GM18873 (cell line): ENCODE measurements at regions not wholly inside any gene's neighbourhood (a gene's known extent, or its start where the extent isn't known, plus 50 kb on each side); places are given as distances from the start of the nearest gene placed in this dataset.

ENCODE experiments used
- ATAC-seq: cut with Tn5 transposase; IDR thresholded peaks from one replicate; pipeline ENCODE4 v1.9.1; 2021; ENCODE audit warnings: mild to moderate bottlenecking, moderate library complexity, moderate number of reproducible peaks; ENCODE audit not compliant: unreplicated experiment, low FRiP score

GRCh38 chr2:126822921-126823320 is 75.8 kb upstream of the TEX51 start:
- ATAC-seq: no peak

GRCh38 chr2:126823951-126824350 is 74.7 kb upstream of the TEX51 start:
- ATAC-seq: no peak

- no peak for ATAC-seq
Observed at GRCh38 chr2:126824663-126825062, 74.0 kb upstream of the TEX51 start.

GRCh38 chr2:126825316-126825715 is 73.4 kb upstream of the TEX51 start:
- no peak for ATAC-seq

- ATAC-seq: no peak
Observed at GRCh38 chr2:126826491-126826890, 72.2 kb upstream of the TEX51 start.

GRCh38 chr2:126827371-126827770 is 71.3 kb upstream of the TEX51 start:
- ATAC-seq: no peak

GRCh38 chr2:126828051-126828450 is 70.6 kb upstream of the TEX51 start:
- no peak for ATAC-seq

GRCh38 chr2:126828491-126828890 is 70.2 kb upstream of the TEX51 start:
- no peak for ATAC-seq

- no peak for ATAC-seq
Observed at GRCh38 chr2:126831234-126832005, 67.3 kb upstream of the TEX51 start.

GRCh38 chr2:126832014-126832413 is 66.7 kb upstream of the TEX51 start:
- ATAC-seq: no peak

GRCh38 chr2:126832757-126833156 is 65.9 kb upstream of the TEX51 start:
- ATAC-seq: no peak

GRCh38 chr2:126834006-126834659 is 64.6 kb upstream of the TEX51 start:
- ATAC-seq: no peak

GRCh38 chr2:126835261-126835660 is 63.4 kb upstream of the TEX51 start:
- ATAC-seq: no peak

GRCh38 chr2:126835831-126836230 is 62.9 kb upstream of the TEX51 start:
- no peak for ATAC-seq

- no peak for ATAC-seq
Observed at GRCh38 chr2:126836761-126837679, 61.7 kb upstream of the TEX51 start.

- no peak for ATAC-seq
Observed at GRCh38 chr2:126837966-126838715, 60.5 kb upstream of the TEX51 start.

GRCh38 chr2:126838716-126838985 is 60.0 kb upstream of the TEX51 start:
- no peak for ATAC-seq

- no peak for ATAC-seq
Observed at GRCh38 chr2:126839796-126840195, 58.9 kb upstream of the TEX51 start.

- ATAC-seq: no peak
Observed at GRCh38 chr2:126843081-126843480, 55.6 kb upstream of the TEX51 start.

- ATAC-seq: no peak
Observed at GRCh38 chr2:126846241-126846640, 52.4 kb upstream of the TEX51 start.
